ES-I3 (cell line): ENCODE measurements at regions not wholly inside any gene's neighbourhood (a gene's known extent, or its start where the extent isn't known, plus 50 kb on each side); places are given as distances from the start of the nearest gene placed in this dataset.

Experiments used
- H3K36me3 ChIP-seq: 2 replicates; pipeline ENCODE4 v1.6.1; 2013; ENCODE audit warnings: mild to moderate bottlenecking, low read length, control low read depth, moderate library complexity; ENCODE audit not compliant: insufficient read depth
- H3K4me1 ChIP-seq: 2 replicates; pipeline ENCODE4 v1.6.1; 2013; ENCODE audit warnings: mild to moderate bottlenecking, control low read depth, low read length; ENCODE audit not compliant: insufficient read depth
- H3K9ac ChIP-seq: 2 replicates; pipeline ENCODE4 v1.6.1; 2013; ENCODE audit warnings: low read depth, mild to moderate bottlenecking, low read length, moderate library complexity
- H3K9me3 ChIP-seq: 2 replicates; pipeline ENCODE4 v1.6.1; 2013; ENCODE audit warnings: mild to moderate bottlenecking, low read length, moderate library complexity; ENCODE audit not compliant: control insufficient read depth, insufficient read depth

DNA sequence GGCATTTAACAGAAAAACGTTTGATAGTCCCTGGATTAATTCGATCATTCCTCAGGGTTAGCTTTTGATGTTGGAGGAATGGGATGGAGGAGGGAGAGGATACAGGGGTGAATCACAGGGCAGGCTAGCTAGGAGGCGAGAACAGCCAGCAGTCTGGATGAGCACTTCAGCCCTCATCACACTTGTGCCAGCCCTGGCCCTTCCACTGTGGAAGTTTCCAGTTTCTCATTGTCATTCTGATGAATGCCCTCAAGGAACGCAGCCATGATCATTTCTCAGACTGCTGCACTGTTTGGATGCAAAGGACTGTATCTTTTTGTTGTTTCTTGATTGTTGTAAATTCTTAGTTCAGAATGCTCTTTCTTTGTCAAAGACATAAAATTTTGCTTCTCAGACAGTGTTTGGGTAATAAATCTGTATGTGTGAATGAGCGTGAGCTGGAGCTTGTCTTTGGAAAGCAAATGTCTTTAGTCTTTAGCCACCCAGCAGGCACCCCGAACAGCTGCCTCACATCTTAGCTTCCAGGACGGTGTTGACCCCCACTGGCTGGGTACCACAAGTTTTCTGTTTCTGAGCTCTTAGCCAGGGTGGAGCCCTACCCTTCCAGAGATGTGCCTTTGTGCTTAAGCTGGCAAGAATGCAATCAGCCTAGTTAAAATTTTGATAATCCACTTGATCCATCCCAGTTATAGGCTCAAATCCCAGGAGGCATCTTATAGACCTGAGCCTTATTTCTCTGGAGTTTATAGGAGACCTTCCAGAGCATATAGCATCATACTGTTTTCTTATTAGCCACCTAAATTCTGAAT is 121.1 kb downstream of the PDCD6IP start:
- peaks cover 6% of the 10 kb centered on the region; the same call in 1 of the 2 replicates for H3K4me1 ChIP-seq
- no peaks in the 10 kb centered on the region for H3K36me3 ChIP-seq
- H3K9ac ChIP-seq = no peak overlapping the region
- no peaks in the 10 kb centered on the region; the same call in 1 of the 2 replicates for H3K9me3 ChIP-seq

GRCh38 chr3:33920511-33920910 is 122.1 kb downstream of the PDCD6IP start:
- Histone ChIP-seq H3K9me3 (no peaks in the 10 kb centered on the region; the same call in 1 of the 2 replicates), H3K4me1 (peaks cover 6% of the 10 kb centered on the region; the same call in 1 of the 2 replicates), H3K36me3 (no peaks in the 10 kb centered on the region), H3K9ac (no peak overlapping the region)

- H3K9ac ChIP-seq = no peak overlapping the region
- peaks cover 6% of the 10 kb centered on the region; the same call in 1 of the 2 replicates for H3K4me1 ChIP-seq
- no peaks in the 10 kb centered on the region; the same call in 1 of the 2 replicates for H3K9me3 ChIP-seq
- H3K36me3 ChIP-seq = no peaks in the 10 kb centered on the region
Measured at GRCh38 chr3:33921608-33922007, 123.2 kb downstream of the PDCD6IP start.

DNA sequence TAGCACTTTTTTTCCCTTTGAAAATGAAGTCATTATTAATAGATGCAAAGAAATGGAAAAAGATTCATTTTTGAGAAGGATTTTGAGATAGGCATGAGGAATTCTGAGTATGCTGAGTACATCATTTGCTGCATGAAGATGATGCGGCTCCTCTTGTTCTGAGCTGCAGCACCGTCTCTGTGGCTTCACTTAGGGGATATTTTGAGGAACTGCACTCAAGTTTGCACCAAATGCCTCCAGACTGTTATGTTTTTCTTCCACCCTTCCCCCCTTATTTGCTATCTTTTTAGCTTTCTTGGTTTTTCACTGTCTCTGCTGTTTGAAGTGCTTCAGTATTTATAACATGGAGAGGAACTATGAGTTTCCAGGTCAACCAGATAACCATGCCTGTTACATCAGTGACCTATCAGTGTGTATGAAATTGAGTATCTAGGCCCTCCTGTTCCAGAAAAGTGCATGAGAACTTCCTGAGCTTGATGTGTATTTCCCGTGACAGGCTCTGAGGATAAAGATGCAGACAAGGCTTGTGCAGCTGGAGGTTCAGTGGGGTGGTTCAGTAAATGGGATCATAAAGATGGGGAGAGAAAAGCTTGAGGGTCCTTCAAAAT is 128.7 kb downstream of the PDCD6IP start:
- Histone ChIP-seq H3K9ac (no peak overlapping the region), H3K9me3 (no peaks in the 10 kb centered on the region), H3K36me3 (no peaks in the 10 kb centered on the region), H3K4me1 (no peaks in the 10 kb centered on the region)

- Histone ChIP-seq H3K9ac (no peak overlapping the region), H3K36me3 (no peaks in the 10 kb centered on the region), H3K9me3 (no peaks in the 10 kb centered on the region), H3K4me1 (no peaks in the 10 kb centered on the region)
Measured at GRCh38 chr3:33929813-33930212, 131.4 kb downstream of the PDCD6IP start.

GRCh38 chr3:33931512-33931911 is 133.1 kb downstream of the PDCD6IP start:
- H3K36me3 ChIP-seq = no peaks in the 10 kb centered on the region
- no peaks in the 10 kb centered on the region for H3K4me1 ChIP-seq
- H3K9ac ChIP-seq = no peak overlapping the region
- no peaks in the 10 kb centered on the region for H3K9me3 ChIP-seq

GRCh38 chr3:33932010-33932764 is 133.8 kb downstream of the PDCD6IP start:
- H3K9me3 ChIP-seq = no peaks in the 10 kb centered on the region
- no peaks in the 10 kb centered on the region for H3K4me1 ChIP-seq
- H3K9ac ChIP-seq = no peak overlapping the region
- no peaks in the 10 kb centered on the region for H3K36me3 ChIP-seq

DNA sequence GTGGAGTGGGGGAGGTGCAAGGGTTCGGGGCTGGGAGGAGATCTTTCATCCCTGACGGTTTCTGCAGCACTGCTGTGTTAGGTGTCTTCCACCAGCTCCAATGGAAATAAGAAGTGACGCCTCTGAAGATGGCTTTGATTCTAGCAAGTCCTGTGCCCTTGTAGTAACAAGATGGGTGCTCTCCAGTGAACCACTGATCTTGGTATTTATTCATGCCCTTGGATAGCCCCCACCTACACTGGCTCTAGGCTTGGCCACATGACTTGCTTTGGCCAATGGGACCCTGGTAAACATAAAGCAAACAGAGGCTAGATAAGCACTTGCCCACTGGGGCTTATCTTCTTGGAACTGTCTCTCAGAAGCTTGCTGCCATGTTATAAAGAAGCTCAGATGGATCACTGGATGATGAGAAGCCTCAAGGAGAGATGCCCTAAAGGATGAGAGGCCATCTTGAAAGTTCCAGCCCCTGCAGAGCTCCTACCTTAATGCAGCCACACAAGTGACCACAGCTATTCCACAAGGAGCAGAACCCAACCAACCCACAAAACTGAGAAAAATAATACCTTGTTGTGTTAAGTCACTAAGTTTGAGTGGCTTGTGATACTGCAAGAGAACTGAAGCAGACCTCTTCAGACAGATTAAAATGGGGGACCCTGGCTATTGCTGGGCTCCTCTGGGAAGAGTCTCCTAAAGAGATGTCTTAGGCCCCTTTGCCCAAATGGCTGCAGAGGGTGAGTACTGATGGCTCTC is 137.9 kb downstream of the PDCD6IP start:
- Histone ChIP-seq H3K9me3 (no peaks in the 10 kb centered on the region), H3K36me3 (no peaks in the 10 kb centered on the region), H3K4me1 (no peaks in the 10 kb centered on the region), H3K9ac (no peak overlapping the region)

- Histone ChIP-seq H3K4me1 (no peaks in the 10 kb centered on the region), H3K36me3 (no peaks in the 10 kb centered on the region)
Measured at GRCh38 chr3:33936921-33937525, 138.6 kb downstream of the PDCD6IP start.

DNA sequence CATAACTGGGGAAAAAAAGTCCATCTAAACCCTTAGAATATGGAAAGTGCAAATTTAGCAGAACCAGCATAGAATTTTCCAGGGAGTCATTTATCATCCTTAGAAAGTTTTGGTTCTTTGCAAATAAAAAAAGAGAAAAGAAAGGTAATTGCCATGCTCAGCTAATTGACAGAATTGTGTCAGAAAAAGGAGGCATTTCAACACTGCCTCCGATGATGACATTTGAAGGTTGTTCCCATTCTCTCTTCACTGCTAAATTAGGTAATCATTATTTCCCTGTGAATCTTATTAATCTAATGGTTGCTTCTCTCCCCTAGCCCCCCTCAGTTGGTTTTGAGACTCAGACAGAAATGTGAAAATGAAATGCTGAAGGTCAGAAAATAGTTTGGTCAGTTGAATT is 139.2 kb downstream of the PDCD6IP start:
- H3K4me1 ChIP-seq = no peaks in the 10 kb centered on the region
- H3K9ac ChIP-seq = no peak overlapping the region
- no peaks in the 10 kb centered on the region for H3K9me3 ChIP-seq
- no peaks in the 10 kb centered on the region for H3K36me3 ChIP-seq

More at GRCh38 chr3:33936921-33937525, 138.6 kb downstream of the PDCD6IP start:
- H3K9ac ChIP-seq = no peak overlapping the region
- no peaks in the 10 kb centered on the region for H3K9me3 ChIP-seq

DNA sequence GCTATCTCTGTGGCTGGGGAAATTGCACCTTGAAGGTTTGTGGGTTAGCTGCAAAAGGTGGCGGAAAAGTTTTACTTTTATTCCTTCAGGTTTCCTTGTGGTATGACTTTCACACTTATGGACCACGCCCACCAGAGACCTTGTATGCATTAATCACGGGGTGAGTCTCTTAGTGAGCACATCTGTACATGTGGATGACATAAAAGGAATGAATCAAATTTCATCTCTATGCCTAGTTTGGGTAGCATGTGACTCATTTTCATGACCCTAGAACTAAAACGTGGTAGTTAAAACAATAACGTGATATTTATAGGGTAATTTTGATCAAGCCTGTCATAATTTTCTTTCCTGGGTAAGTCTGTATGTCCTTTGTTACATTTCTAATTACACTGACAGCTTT is 141.7 kb downstream of the PDCD6IP start:
- Histone ChIP-seq H3K9me3 (no peaks in the 10 kb centered on the region), H3K9ac (no peak overlapping the region), H3K36me3 (no peaks in the 10 kb centered on the region), H3K4me1 (no peaks in the 10 kb centered on the region)

DNA sequence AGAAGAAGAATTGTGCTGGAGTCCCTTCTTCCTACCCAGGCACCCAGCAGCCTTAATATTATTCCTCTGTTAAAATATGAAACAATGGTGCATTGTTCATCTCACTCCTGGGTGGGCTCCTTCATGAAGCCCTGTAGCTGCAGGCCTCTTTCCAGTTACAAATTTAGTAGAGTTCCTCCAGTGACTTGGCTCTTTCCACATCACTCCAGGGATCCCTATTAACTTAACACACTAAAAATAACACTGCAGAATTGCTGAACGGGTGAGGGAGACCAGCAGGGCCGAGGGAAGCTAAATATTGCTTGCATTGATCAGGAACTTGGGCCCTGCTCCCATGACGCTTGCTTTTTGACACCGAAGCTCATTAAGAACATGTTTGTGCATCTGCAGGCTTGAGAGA is 142.3 kb downstream of the PDCD6IP start:
- H3K4me1 ChIP-seq = no peaks in the 10 kb centered on the region
- no peaks in the 10 kb centered on the region for H3K9me3 ChIP-seq
- H3K9ac ChIP-seq = no peak overlapping the region
- no peaks in the 10 kb centered on the region for H3K36me3 ChIP-seq

DNA sequence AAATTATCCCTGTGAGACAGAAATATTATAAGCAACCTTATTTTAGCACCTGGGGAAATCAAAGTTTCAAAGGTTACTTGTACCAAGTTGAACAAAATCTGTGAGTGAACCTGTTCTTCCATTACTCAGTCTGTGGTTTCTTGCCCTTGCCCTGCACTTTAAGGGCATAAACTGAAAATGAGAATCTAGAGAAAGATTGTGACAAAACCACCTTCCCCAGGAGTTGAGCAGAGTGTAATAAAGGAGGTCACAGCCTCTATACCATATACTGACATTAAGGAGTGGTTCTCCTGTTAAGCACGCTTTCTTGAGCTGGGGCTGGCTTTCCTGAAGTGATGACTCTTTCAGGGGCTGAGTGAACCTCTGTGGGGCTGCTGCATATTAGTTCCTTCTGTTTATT is 143.4 kb downstream of the PDCD6IP start:
- Histone ChIP-seq H3K9ac (no peak overlapping the region), H3K36me3 (no peaks in the 10 kb centered on the region), H3K9me3 (no peaks in the 10 kb centered on the region), H3K4me1 (no peaks in the 10 kb centered on the region)
